ENCODE measurements at regions not wholly inside any gene's neighbourhood (a gene's known extent, or its start where the extent isn't known, plus 50 kb on each side); places are given as distances from the start of the nearest gene placed in this dataset.

GRCh38 chr2:5387406-5387805, 304.8 kb upstream of the SOX11 start:
- no peak for DNase-seq (ENCODE audit: low spot score in 2 of 2)
- intact Hi-C loops (cut with DNase I; ENCODE audit: low total_unique reads) = no loop called here
- Histone ChIP-seq H3K27ac (no peak overlapping the region), H3K36me3 (no peaks in the 10 kb centered on the region), H3K4me3 (no peak overlapping the region), H3K4me1 (no peaks in the 10 kb centered on the region), H3K9me3 (no peaks in the 10 kb centered on the region), H3K27me3 (no peaks in the 10 kb centered on the region)
- no peak for TF ChIP-seq CTCF (IDR thresholded peaks at IDR 0.05)
- TF ChIP-seq POLR2AphosphoS5 (IDR thresholded peaks at IDR 0.05) = no peak

DNA sequence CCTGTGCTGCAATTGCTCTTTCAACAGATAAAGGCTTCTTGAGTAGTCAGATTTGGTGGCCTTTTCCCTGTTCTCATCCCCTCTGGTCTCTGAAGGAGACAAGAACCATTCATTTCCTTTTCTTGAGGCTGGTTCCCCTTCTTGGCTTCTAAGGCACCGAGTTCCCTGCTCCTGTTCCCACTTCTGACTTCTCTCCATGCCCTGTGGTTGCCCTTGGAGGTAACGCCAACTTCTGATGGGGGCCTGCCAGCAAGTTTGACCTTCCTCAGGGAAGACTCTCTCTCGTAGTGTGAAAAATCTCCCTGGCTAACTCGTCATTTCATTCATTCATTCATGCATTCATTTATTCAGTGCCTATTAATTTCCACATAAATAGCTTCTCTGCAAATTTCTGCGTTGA, 302.4 kb upstream of the SOX11 start:
- intact Hi-C loops (cut with DNase I; ENCODE audit: low total_unique reads) = no loop called here
- H3K9me3 ChIP-seq = no peaks in the 10 kb centered on the region
- H3K36me3 ChIP-seq = no peaks in the 10 kb centered on the region
- no peaks in the 10 kb centered on the region for H3K27me3 ChIP-seq
- H3K27ac ChIP-seq = no peak overlapping the region
- DNase-seq (ENCODE audit: low spot score in 2 of 2) = no peak
- no peak for TF ChIP-seq CTCF (IDR thresholded peaks at IDR 0.05)
- TF ChIP-seq POLR2AphosphoS5 (IDR thresholded peaks at IDR 0.05) = no peak
- TF ChIP-seq POLR2A (IDR thresholded peaks at IDR 0.05) = no peak
- no peaks in the 10 kb centered on the region for H3K4me1 ChIP-seq
- no peak overlapping the region for H3K4me3 ChIP-seq

- no peak overlapping the region for H3K27ac ChIP-seq
- no peak for DNase-seq (ENCODE audit: low spot score in 2 of 2)
- no peak overlapping the region for H3K4me3 ChIP-seq
- no peaks in the 10 kb centered on the region for H3K4me1 ChIP-seq
- H3K36me3 ChIP-seq = no peaks in the 10 kb centered on the region
- TF ChIP-seq POLR2AphosphoS5 (IDR thresholded peaks at IDR 0.05) = no peak
- no peak for TF ChIP-seq POLR2A (IDR thresholded peaks at IDR 0.05)
- H3K9me3 ChIP-seq = no peaks in the 10 kb centered on the region
- intact Hi-C loops (cut with DNase I; ENCODE audit: low total_unique reads) = no loop called here
- H3K27me3 ChIP-seq = no peaks in the 10 kb centered on the region
These were observed 300.8 kb upstream of the SOX11 start for GRCh38 chr2:5391362-5391761.

- H3K4me1 ChIP-seq = no peaks in the 10 kb centered on the region
- intact Hi-C loops (cut with DNase I; ENCODE audit: low total_unique reads) = no loop called here
- no peaks in the 10 kb centered on the region for H3K27me3 ChIP-seq
- no peaks in the 10 kb centered on the region for H3K9me3 ChIP-seq
- H3K36me3 ChIP-seq = no peaks in the 10 kb centered on the region
- H3K4me3 ChIP-seq = no peak overlapping the region
- DNase-seq (ENCODE audit: low spot score in 2 of 2) = no peak
- H3K27ac ChIP-seq = no peak overlapping the region
- TF ChIP-seq CTCF (IDR thresholded peaks at IDR 0.05) = no peak
- TF ChIP-seq POLR2A (IDR thresholded peaks at IDR 0.05) = no peak
- TF ChIP-seq POLR2AphosphoS5 (IDR thresholded peaks at IDR 0.05) = no peak
These were observed 299.5 kb upstream of the SOX11 start for GRCh38 chr2:5392658-5393057.

DNA sequence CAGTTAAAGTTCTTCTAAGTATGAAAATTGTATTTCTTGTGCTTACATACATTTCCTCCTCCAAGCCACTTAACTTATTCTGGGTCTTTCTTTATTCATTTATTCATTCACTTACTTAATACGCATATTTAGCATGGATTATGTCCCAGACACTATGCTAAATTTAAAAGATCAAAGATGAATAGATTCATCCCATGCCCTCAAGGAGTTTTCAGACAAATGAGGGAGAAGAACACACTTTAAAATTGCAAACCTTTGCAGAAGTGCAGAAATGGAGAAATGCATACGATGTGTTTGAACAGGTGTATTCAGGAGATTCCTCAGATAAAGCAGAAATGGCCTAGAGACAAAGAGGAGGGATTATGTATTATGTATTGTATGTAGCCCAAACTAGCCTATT, 298.7 kb upstream of the SOX11 start:
- TF ChIP-seq POLR2AphosphoS5 (IDR thresholded peaks at IDR 0.05) (no peak), POLR2A (IDR thresholded peaks at IDR 0.05) (no peak), CTCF (IDR thresholded peaks at IDR 0.05) (no peak)
- Histone ChIP-seq H3K27ac (no peak overlapping the region), H3K4me3 (no peak overlapping the region), H3K9me3 (no peaks in the 10 kb centered on the region), H3K36me3 (no peaks in the 10 kb centered on the region), H3K27me3 (no peaks in the 10 kb centered on the region), H3K4me1 (no peaks in the 10 kb centered on the region)
- no peak for DNase-seq (ENCODE audit: low spot score in 2 of 2)
- intact Hi-C loops (cut with DNase I; ENCODE audit: low total_unique reads) = no loop called here

DNA sequence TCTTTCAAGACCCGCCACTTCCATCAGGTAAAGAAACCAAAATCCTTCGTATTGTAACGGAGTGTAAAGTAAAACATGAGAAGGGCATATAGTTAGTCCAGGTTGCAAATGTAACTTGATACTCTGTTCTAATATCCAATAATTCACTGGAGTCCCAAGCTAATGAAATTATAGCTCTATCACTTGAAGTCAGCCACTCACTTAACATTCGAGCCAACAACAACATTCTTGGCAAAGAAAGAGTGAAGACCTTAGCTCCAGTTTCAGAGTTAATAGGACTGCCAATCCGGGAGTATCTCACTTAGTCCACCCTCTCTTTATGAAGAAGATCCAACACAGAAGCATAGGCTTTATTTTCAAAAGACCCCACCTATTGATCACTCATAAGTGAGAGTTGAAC, 298.0 kb upstream of the SOX11 start:
- Histone ChIP-seq H3K36me3 (no peaks in the 10 kb centered on the region), H3K27me3 (no peaks in the 10 kb centered on the region), H3K9me3 (no peaks in the 10 kb centered on the region), H3K4me1 (no peaks in the 10 kb centered on the region), H3K4me3 (no peak overlapping the region), H3K27ac (no peak overlapping the region)
- no peak for DNase-seq (ENCODE audit: low spot score in 2 of 2)
- TF ChIP-seq POLR2AphosphoS5 (IDR thresholded peaks at IDR 0.05) (no peak), CTCF (IDR thresholded peaks at IDR 0.05) (no peak)
- intact Hi-C loops (cut with DNase I; ENCODE audit: low total_unique reads) = no loop called here

Measured in breast epithelium (tissue), 4 donors.